GM21390 (cell line): ENCODE measurements at regions not wholly inside any gene's neighbourhood (a gene's known extent, or its start where the extent isn't known, plus 50 kb on each side); places are given as distances from the start of the nearest gene placed in this dataset.

Source experiments
- ATAC-seq: cut with Tn5 transposase; IDR thresholded peaks from one replicate; pipeline ENCODE4 v1.9.1; 2021; ENCODE audit not compliant: unreplicated experiment

DNA sequence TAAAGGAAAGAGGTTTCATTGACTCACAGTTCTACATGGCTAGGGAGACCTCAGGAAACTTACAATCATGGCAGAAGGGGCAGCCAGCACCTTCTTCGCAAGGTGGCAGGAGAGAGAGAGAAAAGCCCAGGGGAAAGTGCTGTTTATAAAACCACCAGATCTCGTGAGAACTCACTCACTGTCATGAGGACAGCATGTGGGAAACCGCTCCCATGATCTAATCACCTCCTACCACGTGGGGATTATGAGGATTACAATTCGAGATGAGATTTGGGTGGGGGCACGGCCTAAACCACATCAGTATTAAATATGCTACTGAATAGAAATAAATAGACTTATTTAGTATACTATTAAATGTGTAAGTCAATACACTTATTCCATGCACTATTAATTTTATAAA is 70.6 kb upstream of the TCF21 start:
- no peak for ATAC-seq

DNA sequence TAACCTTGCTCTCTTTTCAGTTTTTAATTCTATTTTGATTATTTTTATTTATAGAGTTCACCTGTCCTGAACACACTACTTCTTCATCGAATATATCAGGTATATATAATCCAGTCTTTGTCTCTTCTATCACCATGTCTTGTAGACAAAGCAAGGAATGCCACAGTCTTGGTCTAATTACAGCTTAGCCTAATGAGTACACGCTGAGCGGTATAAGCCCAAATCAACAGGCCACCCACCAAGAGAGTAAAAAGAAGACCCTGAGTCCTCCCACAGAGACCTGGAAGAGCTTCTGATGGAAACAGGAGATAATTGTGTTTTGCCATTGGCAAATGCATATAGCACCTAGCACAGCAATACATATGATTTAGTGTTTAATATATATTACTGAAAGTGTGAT is 68.7 kb upstream of the TCF21 start:
- ATAC-seq: no peak

DNA sequence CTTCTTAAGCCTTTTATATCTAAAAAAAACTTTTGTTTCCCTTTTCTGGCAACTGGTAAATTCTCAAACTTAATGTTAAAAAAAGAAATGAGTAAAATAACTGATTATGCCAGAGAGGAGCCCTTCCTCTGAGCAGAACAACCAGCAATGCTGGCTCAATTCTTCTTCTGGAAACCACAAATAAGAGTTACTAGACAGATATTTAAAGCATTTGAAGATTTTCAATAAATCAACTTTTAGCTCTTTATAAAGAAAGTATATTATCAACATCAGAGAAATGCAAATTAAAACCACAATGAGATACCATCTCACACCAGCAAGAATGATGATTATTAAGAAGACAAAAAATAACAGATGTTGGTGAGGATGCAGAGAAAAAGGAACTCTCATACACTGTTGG is 61.1 kb upstream of the TCF21 start:
- no peak for ATAC-seq

DNA sequence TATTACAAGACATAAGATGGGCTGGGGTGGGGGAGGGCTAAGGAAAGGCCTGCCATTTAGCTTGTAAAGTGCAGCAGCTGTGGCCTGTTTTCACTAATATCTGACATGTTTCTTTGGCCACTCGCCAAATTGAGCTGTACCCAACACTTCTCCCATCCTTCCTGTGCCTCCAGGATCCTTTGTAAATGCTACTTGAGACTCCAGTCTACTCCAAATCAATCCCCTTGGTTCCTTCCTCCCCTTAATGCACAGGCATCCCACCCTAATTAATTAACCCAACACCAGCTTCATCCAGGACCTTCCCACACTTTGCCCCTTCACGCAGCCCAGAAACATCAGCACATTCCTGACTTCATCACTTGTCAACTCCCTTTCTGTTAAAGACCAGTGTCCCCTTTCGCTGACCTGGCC is 55.0 kb upstream of the TCF21 start:
- ATAC-seq: no peak

DNA sequence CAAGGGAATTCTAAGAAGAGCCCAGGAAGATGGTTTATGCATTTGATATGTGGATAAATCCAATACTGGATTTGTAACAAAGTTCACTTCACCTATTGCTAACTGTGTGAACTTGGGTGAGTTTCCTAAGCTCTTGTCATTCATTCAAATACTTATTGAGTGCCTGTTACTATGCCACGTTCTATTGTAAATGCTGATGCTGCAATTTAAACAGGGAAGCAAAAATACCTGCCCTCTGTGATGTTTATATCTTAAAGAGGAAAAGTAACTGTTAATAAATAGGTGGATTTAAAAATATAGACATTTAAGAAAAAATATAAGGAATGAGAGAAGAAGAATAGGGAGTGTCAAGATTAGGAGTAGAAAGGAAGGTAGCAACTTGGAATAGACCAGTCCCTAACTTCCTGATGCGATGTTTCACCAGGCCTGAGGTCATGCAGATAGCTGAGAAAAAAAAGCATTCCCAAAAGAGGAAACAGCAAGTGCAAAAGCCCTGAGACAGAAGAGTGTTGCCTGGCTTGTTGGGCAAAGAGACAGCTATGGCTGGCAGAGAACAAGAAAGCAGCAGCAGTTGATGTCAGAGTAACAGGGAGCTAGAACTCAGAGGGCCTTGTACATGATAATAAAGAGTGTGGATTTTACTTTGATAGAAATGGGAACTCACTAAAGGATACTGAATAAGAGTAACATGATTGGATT is 54.3 kb upstream of the TCF21 start:
- no peak for ATAC-seq

DNA sequence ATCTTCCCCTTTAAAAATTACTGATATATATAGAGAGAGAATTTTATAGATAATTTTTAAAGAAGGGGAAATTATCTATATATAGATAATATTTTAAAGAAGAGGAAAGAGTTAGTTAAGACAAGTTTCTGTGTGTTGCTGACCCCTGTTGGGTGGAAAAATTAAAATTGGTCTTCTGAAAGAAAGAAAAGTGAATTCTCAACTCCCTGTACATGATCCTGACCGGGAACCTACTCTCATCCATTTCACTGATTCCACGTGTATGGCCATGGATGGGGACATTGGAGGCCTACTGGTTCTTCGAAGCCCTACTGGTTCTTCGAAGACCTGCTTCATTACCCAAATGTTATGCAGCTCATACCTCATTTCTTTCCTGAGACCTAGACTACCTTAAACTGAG is 53.0 kb upstream of the TCF21 start:
- no peak for ATAC-seq

DNA sequence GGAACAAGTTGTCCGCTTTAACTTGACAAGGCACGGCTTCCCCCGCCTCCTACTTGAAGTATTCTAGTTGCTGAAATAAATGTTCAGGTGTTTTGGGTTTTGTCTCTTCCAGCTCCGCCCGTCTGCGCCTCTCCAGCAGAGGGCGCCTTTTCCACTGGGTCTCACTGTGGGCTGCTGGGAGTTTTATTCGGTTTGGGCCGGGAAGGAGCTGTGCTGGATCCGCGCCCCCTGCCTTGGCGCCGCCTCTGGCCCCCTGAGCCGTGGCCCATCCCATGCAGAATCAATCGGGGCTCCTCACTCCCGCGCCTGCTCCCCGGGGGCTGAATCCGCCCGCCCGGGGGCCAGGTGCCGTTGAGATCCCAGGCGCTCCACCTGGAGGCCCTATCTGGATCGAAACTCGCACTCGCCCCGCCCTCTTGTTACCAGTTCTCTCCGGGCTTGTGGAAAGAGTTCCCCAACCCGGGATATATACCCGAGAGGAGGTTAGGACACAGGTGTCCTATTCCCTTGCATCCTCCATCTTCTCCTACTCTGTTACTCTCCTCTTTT is 51.0 kb upstream of the TCF21 start:
- ATAC-seq: peak; percentile 86
